ENCODE measurements at regions not wholly inside any gene's neighbourhood (a gene's known extent, or its start where the extent isn't known, plus 50 kb on each side); places are given as distances from the start of the nearest gene placed in this dataset.

DNA sequence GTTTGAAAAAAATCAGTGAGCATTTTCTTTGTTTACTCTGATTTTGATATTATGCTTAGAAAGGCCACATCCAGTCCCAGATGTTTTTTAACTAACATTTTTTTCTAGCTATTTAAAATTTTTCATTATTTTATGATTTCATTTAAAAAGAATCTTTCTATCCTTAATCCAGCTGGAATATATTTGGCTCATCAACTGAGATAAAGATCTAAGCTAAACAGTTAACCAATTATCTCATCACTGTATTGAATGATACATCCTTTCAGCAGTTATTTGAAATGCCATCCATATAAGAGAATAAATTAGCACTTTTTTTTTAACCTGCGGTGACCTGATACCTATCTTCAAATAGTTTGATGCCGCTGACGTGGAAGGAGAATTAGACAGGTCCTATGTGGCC, 245.5 kb upstream of the COPS8 start:
- no peak for DNase-seq (ENCODE audit: low spot score)
- TF ChIP-seq, protein P1, sequence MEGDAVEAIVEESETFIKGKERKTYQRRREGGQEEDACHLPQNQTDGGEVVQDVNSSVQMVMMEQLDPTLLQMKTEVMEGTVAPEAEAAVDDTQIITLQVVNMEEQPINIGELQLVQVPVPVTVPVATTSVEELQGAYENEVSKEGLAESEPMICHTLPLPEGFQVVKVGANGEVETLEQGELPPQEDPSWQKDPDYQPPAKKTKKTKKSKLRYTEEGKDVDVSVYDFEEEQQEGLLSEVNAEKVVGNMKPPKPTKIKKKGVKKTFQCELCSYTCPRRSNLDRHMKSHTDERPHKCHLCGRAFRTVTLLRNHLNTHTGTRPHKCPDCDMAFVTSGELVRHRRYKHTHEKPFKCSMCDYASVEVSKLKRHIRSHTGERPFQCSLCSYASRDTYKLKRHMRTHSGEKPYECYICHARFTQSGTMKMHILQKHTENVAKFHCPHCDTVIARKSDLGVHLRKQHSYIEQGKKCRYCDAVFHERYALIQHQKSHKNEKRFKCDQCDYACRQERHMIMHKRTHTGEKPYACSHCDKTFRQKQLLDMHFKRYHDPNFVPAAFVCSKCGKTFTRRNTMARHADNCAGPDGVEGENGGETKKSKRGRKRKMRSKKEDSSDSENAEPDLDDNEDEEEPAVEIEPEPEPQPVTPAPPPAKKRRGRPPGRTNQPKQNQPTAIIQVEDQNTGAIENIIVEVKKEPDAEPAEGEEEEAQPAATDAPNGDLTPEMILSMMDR (IDR thresholded peaks at IDR 0.05), result no peak
- no peak overlapping the region for H3K27ac ChIP-seq
- no peak overlapping the region for H3K4me3 ChIP-seq

DNA sequence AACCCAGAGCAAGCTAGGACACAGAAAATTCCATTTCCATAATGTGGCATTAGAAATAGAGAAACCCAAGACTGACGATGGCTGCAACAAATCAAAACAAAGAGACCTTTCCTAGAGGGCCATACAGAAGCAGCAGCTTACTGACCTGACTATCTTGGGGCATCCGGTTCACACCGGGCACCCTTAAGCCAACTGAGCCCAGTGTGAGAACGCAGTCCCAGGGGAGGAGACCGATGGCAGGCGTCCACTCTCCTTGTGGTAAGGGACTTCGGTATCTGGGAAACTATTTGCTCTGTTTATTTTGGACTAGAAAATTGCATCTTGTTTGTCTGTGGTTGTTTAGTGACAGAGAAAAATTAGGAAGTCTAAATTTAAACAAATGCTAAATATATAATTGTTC, 244.8 kb upstream of the COPS8 start:
- TF ChIP-seq, protein P1 (IDR thresholded peaks at IDR 0.05), result no peak
- no peak overlapping the region for H3K4me3 ChIP-seq
- DNase-seq (ENCODE audit: low spot score), result no peak
- peak overlapping the region in 1 of 2 donors; percentile 30 for H3K27ac ChIP-seq

DNA sequence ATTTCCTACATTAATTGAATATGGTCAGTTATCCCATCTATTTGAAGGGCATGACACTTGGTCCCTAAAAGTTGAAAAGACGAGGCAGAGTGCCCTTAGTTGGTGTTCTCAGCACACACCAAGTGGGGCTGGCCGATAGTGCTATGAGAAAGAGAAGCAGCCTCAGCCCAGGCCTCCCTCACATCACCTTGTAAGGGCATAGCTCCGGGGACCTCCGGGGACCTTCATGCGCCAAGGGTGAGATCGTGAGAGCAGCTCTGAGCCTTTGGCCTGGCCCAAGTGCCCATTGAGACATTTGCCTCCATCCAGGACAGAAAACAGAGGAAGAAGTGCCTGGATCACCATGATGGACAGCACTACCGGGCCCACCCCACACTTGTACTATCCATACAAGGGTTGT, 244.3 kb upstream of the COPS8 start:
- TF ChIP-seq, protein P1 (IDR thresholded peaks at IDR 0.05), result no peak
- peak overlapping the region; percentile 30 to 38 for H3K27ac ChIP-seq

DNA sequence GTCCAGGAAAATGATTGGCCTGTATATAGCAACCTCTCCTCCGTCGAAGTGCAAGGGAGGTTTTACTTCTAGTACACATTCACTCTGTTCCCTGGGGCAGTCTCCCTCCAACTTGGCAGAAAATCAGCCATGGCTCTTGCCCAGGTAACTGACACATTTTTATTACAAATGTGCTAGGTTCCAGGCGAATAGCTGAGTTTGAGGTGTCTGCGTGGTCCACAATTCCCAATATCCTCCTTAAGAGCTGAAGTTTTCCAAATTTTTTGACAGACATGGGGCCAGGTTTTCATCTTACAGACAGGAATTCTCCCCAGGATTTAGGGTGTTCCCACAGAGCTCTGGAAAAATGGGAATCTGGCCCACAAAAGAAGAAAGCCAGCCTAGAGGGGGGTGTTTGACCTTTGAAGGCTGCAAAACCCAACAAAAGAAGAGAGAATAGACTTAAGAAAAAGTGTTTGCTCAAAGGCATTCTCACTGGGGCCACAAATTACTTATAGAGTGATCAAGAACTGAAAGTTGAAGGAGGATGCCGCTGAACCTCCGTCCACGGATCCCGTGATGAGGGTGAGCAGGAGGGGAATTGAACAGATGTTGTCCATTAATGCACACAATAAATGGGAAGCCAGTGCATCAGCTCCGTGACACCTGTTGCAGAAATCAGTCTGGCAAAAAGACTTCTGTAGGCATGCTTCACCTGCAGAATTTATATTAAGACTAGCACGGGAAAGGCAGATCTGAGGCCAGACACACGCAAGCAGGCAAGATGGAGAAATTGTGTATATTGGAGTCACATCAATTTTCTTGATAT, 242.3 kb upstream of the COPS8 start:
- H3K27ac ChIP-seq, result no peak overlapping the region
- DNase-seq (ENCODE audit: low spot score), result no peak

More for the DNA sequence above, 244.3 kb upstream of the COPS8 start:
- no peak overlapping the region for H3K4me3 ChIP-seq
- no peak for DNase-seq (ENCODE audit: low spot score)

DNA sequence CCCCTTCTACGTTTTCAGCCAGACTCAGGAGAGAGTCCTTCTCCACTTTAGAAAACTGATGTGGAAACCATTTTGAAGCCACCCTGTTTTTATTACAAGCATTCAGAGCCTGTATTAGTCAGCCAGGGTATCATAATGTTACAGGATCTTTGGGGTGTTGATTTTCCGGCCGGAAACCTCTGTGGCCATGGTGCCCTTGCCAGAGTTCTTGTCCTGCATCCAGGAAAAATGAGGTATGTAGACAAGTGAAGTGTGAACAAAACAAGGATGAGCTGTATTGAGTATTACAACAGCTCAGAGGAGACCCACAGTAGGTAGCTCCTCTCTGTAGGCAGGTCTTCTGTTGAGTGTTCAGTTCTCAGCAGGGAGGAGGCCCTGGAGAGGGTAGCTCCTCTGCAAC, 241.0 kb upstream of the COPS8 start:
- TF ChIP-seq, protein P1 (IDR thresholded peaks at IDR 0.05), result no peak
- H3K27ac ChIP-seq, result no peak overlapping the region
- no peak for DNase-seq (ENCODE audit: low spot score)
- H3K4me3 ChIP-seq, result no peak overlapping the region

More for the DNA sequence above, 242.3 kb upstream of the COPS8 start:
- TF ChIP-seq, protein P1 (IDR thresholded peaks at IDR 0.05), result no peak
- no peak overlapping the region for H3K4me3 ChIP-seq

DNA sequence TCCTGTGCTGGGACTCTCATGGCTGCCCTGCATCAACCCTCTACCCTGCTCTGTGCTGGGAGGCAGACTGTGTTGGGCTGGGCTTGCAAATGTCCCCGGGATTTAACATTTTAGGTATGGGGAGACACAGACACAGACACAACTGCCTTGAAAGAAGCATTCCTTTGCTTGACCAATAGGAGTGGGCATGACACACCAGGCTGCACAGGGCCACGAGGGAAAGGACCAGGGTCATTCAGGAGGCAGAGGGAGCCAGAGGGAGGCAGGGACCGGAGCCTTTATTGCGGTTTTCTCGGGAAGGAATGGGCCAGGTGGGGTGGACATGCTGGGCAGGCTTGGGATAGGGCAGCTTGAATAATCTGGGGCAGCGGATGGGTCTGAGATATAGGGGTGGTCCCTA, 238.7 kb upstream of the COPS8 start:
- Histone ChIP-seq H3K4me3 (no peak overlapping the region), H3K27ac (no peak overlapping the region)
- TF ChIP-seq, protein P1 (IDR thresholded peaks at IDR 0.05), result no peak
- no peak for DNase-seq (ENCODE audit: low spot score)
